ENCODE measurements at regions not wholly inside any gene's neighbourhood (a gene's known extent, or its start where the extent isn't known, plus 50 kb on each side); places are given as distances from the start of the nearest gene placed in this dataset.

DNA sequence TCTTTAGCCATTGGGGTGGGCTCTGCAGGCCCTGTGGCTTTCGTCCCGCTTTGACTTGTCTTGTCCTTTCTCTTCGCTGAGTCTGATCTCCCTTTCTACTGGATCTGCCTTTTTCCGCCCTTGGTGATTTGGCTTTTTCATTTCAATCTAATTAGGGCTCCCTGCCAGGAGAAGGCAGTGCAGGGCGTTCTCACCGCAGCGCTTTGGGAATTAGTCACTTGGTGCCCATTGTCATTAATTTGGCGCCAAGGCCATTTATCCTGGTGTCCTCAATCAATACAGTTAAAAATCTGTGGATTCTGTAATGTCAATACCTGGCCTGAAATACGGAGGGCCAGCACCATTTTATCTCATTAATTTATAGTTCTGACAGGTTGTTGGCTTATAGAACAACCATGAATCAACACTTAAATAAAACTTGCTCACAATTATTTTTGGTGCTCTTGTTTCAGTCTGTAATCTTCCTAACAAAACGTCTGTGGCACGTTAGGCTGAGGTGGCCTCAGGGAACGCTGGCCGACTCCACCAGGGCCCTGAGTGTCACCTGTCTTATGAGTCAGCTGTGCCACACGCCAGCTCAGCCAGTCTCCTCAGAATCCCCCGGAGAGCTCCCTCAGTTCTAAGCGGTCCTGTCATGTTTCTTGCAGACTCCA, 115.7 kb downstream of the BEGAIN start:
- H3K9me3 Mint-ChIP-seq = no peaks in the 10 kb centered on the region
- H3K27me3 Mint-ChIP-seq = no peaks in the 10 kb centered on the region
- no peak overlapping the region for H3K4me3 Mint-ChIP-seq
- H3K27ac Mint-ChIP-seq = no peak overlapping the region
- H3K36me3 Mint-ChIP-seq (ENCODE audit: low read depth) = no peaks in the 10 kb centered on the region
- H3K4me1 Mint-ChIP-seq (ENCODE audit: low read depth) = peaks cover 8% of the 10 kb centered on the region

DNA sequence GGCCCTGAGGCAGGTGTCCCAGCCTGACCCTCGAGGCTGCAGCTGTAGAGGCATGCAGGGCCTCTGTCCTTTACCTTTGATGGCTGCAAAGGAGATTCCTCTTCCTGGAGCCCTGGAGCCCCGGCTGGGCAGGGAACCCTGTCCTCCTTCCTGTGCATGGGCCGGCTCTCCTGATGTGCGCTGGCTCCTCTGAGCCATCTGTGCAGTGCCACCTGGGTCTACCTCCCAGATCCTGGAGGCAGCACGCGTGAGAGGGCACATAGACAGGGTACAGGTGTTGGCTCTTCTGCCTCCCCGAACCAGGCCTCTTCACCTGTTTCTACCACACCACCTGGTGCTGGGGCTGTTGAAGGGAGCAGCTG, 115.1 kb downstream of the BEGAIN start:
- H3K4me1 Mint-ChIP-seq (ENCODE audit: low read depth) = peaks cover 8% of the 10 kb centered on the region
- H3K27me3 Mint-ChIP-seq = no peaks in the 10 kb centered on the region
- no peak overlapping the region for H3K27ac Mint-ChIP-seq
- no peaks in the 10 kb centered on the region for H3K36me3 Mint-ChIP-seq (ENCODE audit: low read depth)
- no peak overlapping the region for H3K4me3 Mint-ChIP-seq
- no peaks in the 10 kb centered on the region for H3K9me3 Mint-ChIP-seq

DNA sequence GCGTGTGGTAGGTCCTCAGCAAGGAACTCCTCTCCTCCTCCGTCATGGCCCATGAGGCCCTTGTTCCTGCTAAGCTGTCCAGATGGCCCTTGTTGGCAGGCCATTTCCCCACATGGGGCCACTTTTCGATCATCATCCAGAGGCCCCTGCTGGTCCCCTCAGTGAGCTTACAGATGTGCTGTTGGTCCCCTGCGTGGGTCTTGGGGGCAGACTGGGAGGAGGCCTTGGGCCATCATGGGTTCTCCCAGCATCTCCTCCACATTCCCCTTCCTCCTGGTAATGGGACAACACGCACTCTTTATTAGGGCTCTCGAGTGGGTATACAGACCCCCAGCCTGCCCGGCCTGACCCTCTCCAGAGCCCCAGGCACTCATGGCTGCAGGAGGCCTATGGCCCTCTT, 114.7 kb downstream of the BEGAIN start:
- H3K27me3 Mint-ChIP-seq = no peaks in the 10 kb centered on the region
- H3K27ac Mint-ChIP-seq = no peak overlapping the region

GRCh38 chr14:100473249-100473648, 114.0 kb downstream of the BEGAIN start:
- Mint-ChIP-seq H3K27me3 (no peaks in the 10 kb centered on the region), H3K9me3 (no peaks in the 10 kb centered on the region), H3K27ac (no peak overlapping the region), H3K36me3 (ENCODE audit: low read depth) (no peaks in the 10 kb centered on the region), H3K4me3 (no peak overlapping the region), H3K4me1 (ENCODE audit: low read depth) (peaks cover 8% of the 10 kb centered on the region)

More for the DNA sequence above, 114.7 kb downstream of the BEGAIN start:
- Mint-ChIP-seq H3K36me3 (ENCODE audit: low read depth) (no peaks in the 10 kb centered on the region), H3K4me1 (ENCODE audit: low read depth) (peaks cover 8% of the 10 kb centered on the region), H3K9me3 (no peaks in the 10 kb centered on the region), H3K4me3 (no peak overlapping the region)

DNA sequence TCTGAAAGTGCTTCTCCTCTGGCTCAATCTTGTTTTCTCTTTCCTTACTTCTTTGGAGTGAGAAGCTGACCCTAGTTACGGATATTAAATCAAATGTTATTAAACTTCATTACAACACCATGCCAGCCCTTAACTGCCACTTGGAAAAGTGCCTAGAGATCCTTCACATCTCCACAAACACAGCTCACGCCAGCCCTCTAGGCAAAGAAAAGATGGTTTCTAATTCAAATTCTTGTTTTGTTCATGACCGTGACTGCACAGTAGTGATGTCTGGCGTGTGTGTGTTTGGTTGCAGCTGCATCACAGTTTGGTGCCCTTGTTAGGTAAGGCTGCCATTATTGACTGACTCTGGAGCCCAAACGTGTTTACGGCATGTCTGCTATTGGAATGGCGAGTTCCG, 113.0 kb downstream of the BEGAIN start:
- Mint-ChIP-seq H3K4me3 (no peak overlapping the region), H3K36me3 (ENCODE audit: low read depth) (no peaks in the 10 kb centered on the region), H3K27me3 (no peaks in the 10 kb centered on the region), H3K27ac (no peak overlapping the region), H3K9me3 (no peaks in the 10 kb centered on the region), H3K4me1 (ENCODE audit: low read depth) (peaks cover 8% of the 10 kb centered on the region)

- Mint-ChIP-seq H3K36me3 (ENCODE audit: low read depth) (no peaks in the 10 kb centered on the region), H3K27ac (no peak overlapping the region)
Observed at GRCh38 chr14:100475268-100475667, 111.9 kb downstream of the BEGAIN start.

GRCh38 chr14:100476012-100476822, 111.0 kb downstream of the BEGAIN start:
- no peaks in the 10 kb centered on the region for H3K36me3 Mint-ChIP-seq (ENCODE audit: low read depth)
- H3K4me3 Mint-ChIP-seq = no peak overlapping the region
- H3K27ac Mint-ChIP-seq = no peak overlapping the region
- H3K27me3 Mint-ChIP-seq = no peaks in the 10 kb centered on the region
- no peaks in the 10 kb centered on the region for H3K9me3 Mint-ChIP-seq
- no peaks in the 10 kb centered on the region for H3K4me1 Mint-ChIP-seq (ENCODE audit: low read depth)

More at GRCh38 chr14:100475268-100475667, 111.9 kb downstream of the BEGAIN start:
- no peaks in the 10 kb centered on the region for H3K27me3 Mint-ChIP-seq
- H3K9me3 Mint-ChIP-seq = no peaks in the 10 kb centered on the region
- peaks cover under 1% of the 10 kb centered on the region for H3K4me1 Mint-ChIP-seq (ENCODE audit: low read depth)
- no peak overlapping the region for H3K4me3 Mint-ChIP-seq

DNA sequence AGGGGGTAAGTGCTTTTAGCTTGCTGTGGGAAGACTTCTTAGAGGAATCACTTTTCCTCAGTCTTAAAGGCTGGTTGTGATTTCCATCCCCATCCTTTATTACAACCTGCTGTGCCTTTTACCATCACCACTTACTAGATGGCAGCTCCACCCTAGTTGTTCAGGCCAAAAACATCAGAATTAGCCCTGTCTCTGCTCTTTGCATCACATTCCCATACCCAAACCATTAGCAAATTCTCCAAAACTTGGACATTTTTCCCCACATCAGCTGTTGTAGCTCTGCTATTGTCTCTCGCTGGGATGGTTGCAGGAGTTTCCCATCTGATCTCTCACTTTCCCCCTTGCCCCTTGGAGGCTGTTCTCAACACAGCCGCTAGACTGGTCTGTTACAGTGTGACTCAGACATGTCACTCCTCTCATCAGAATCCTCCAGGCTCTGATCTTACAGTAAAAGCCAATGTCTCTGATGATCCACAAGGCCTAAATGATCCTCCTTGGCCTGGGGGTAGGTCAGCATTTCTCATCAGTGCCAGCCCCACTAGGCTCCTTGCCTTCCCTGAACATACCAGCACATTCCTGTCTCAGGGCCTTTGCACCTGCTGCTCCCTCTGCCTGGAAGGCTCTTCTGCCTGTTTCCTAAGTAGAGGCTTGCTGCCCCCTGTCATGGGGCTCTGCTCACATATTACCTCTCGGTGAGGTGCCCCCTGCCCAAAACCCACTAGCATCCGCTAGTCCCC, 102.5 kb downstream of the BEGAIN start:
- H3K27ac Mint-ChIP-seq = no peak overlapping the region
- H3K4me1 Mint-ChIP-seq (ENCODE audit: low read depth) = peaks cover 21% of the 10 kb centered on the region
- peaks cover 14% of the 10 kb centered on the region for H3K36me3 Mint-ChIP-seq (ENCODE audit: low read depth)
- H3K4me3 Mint-ChIP-seq = no peak overlapping the region
- H3K9me3 Mint-ChIP-seq = no peaks in the 10 kb centered on the region
- no peaks in the 10 kb centered on the region for H3K27me3 Mint-ChIP-seq

- H3K9me3 Mint-ChIP-seq = no peaks in the 10 kb centered on the region
- H3K36me3 Mint-ChIP-seq (ENCODE audit: low read depth) = peaks cover 14% of the 10 kb centered on the region
- no peak overlapping the region for H3K4me3 Mint-ChIP-seq
- peaks cover 21% of the 10 kb centered on the region for H3K4me1 Mint-ChIP-seq (ENCODE audit: low read depth)
- H3K27ac Mint-ChIP-seq = no peak overlapping the region
- H3K27me3 Mint-ChIP-seq = no peaks in the 10 kb centered on the region
Observed at GRCh38 chr14:100486025-100486828, 101.0 kb downstream of the BEGAIN start.
